Naive thymus-derived CD8-positive, alpha-beta T cell (primary cell): ENCODE measurements at regions not wholly inside any gene's neighbourhood (a gene's known extent, or its start where the extent isn't known, plus 50 kb on each side); places are given as distances from the start of the nearest gene placed in this dataset.

Source experiments
- ATAC-seq, 2 donors: fragments of 150-1000 bp; cut with Tn5 transposase in 1 of 2; sonication (Bioruptor Pico), chemical (Tn5 transposase) in 1 of 2; 1 replicate in 1 of 2; 2 replicates in 1 of 2; pipeline ENCODE4 v1.10.0; 2021; ENCODE audit warnings: mild to moderate bottlenecking in 2 of 2, moderate library complexity in 2 of 2
- POLR2A ChIA-PET: fragments of 350-600 bp; sonication (Branson Sonifier 250); formaldehyde crosslinking; loops from one replicate; lab custom pipeline; 2021; ENCODE audit warnings: antibody characterized with exemption; lab: Charles Lee
- DNase-seq, 10 donors: peaks; one replicate each; pipeline versions ENCODE4 v3.0.0 to v3.0.0-alpha.2; 2020 to 2022
- H3K27ac Mint-ChIP-seq, 10 donors: one replicate each; pipeline ENCODE4 v1.8.0; 2020 to 2022; ENCODE audit warnings: mild to moderate bottlenecking in 10 of 10, mixed read lengths in 10 of 10, moderate library complexity in 4 of 10, inconsistent platforms in 1 of 10
- H3K27me3 Mint-ChIP-seq, 5 donors: one replicate each; pipeline ENCODE4 v1.8.0; 2021 to 2022; ENCODE audit warnings: mixed read lengths in 5 of 5
- H3K36me3 Mint-ChIP-seq, 3 donors: one replicate each; pipeline ENCODE4 v1.8.0; 2020 to 2022; ENCODE audit warnings: mixed read lengths in 3 of 3, mild to moderate bottlenecking in 2 of 3, inconsistent platforms in 1 of 3
- H3K4me1 Mint-ChIP-seq, 4 donors: one replicate each; pipeline ENCODE4 v1.8.0; 2021 to 2022; ENCODE audit warnings: mixed read lengths in 4 of 4
- H3K4me3 Mint-ChIP-seq, 10 donors: one replicate each; pipeline ENCODE4 v1.8.0; 2020 to 2022; ENCODE audit warnings: mild to moderate bottlenecking in 10 of 10, mixed read lengths in 10 of 10, moderate library complexity in 6 of 10, inconsistent platforms in 1 of 10
- H3K9me3 Mint-ChIP-seq, 9 donors: one replicate each; pipeline ENCODE4 v1.8.0; 2020 to 2022; ENCODE audit warnings: mixed read lengths in 9 of 9, mild to moderate bottlenecking in 3 of 9, inconsistent platforms in 1 of 9, moderate library complexity in 1 of 9

- Mint-ChIP-seq H3K27me3 (peaks cover 0 to 26% (median 1%) of the 10 kb centered on the region in 5 donors), H3K27ac (no peak overlapping the region), H3K4me3 (no peak overlapping the region), H3K36me3 (peaks cover 0 to 12% (median 0%) of the 10 kb centered on the region in 3 donors), H3K9me3 (peaks cover 0 to 18% (median 4%) of the 10 kb centered on the region in 9 donors), H3K4me1 (no peaks in the 10 kb centered on the region)
- ATAC-seq, result no peak
- POLR2A ChIA-PET, result no interaction called here
- DNase-seq, result no peak
These were observed 73.2 kb upstream of the OPCML start for GRCh38 chr11:133605482-133605881.

- peaks cover 0 to 30% (median 9%) of the 10 kb centered on the region in 5 donors for H3K27me3 Mint-ChIP-seq
- no peaks in the 10 kb centered on the region for H3K36me3 Mint-ChIP-seq
- H3K27ac Mint-ChIP-seq, result no peak overlapping the region
- peaks cover 0 to 4% (median 0%) of the 10 kb centered on the region in 9 donors for H3K9me3 Mint-ChIP-seq
- POLR2A ChIA-PET, result no interaction called here
- DNase-seq (no peak), ATAC-seq (no peak)
- H3K4me3 Mint-ChIP-seq, result no peak overlapping the region
- H3K4me1 Mint-ChIP-seq, result no peaks in the 10 kb centered on the region
These were observed 69.3 kb upstream of the OPCML start for GRCh38 chr11:133601641-133602040.

GRCh38 chr11:133600786-133601185 is 68.5 kb upstream of the OPCML start:
- Mint-ChIP-seq H3K9me3 (peaks cover 0 to 4% (median 0%) of the 10 kb centered on the region in 9 donors), H3K4me1 (no peaks in the 10 kb centered on the region), H3K27me3 (peaks cover 0 to 37% (median 9%) of the 10 kb centered on the region in 5 donors), H3K36me3 (no peaks in the 10 kb centered on the region), H3K27ac (no peak overlapping the region), H3K4me3 (no peak overlapping the region)
- DNase-seq (no peak), ATAC-seq (no peak)
- POLR2A ChIA-PET, result no interaction called here

- H3K27me3 Mint-ChIP-seq, result peaks cover 0 to 37% (median 9%) of the 10 kb centered on the region in 5 donors
- H3K4me3 Mint-ChIP-seq, result no peak overlapping the region
- no peaks in the 10 kb centered on the region for H3K36me3 Mint-ChIP-seq
- H3K27ac Mint-ChIP-seq, result no peak overlapping the region
- ATAC-seq (no peak), DNase-seq (no peak)
- POLR2A ChIA-PET, result no interaction called here
- H3K9me3 Mint-ChIP-seq, result peaks cover 0 to 4% (median 0%) of the 10 kb centered on the region in 9 donors
- H3K4me1 Mint-ChIP-seq, result no peaks in the 10 kb centered on the region
These were observed 68.0 kb upstream of the OPCML start for GRCh38 chr11:133600306-133600705.

GRCh38 chr11:133598906-133599305 is 66.6 kb upstream of the OPCML start:
- POLR2A ChIA-PET, result no interaction called here

GRCh38 chr11:133597236-133597635 is 64.9 kb upstream of the OPCML start:
- H3K4me1 Mint-ChIP-seq, result no peaks in the 10 kb centered on the region
- H3K9me3 Mint-ChIP-seq, result peaks cover 0 to 6% (median 2%) of the 10 kb centered on the region in 9 donors
- peaks cover 0 to 31% (median 6%) of the 10 kb centered on the region in 5 donors for H3K27me3 Mint-ChIP-seq
- no peak overlapping the region for H3K27ac Mint-ChIP-seq
- POLR2A ChIA-PET, result no interaction called here
- H3K4me3 Mint-ChIP-seq, result no peak overlapping the region
- ATAC-seq (no peak), DNase-seq (no peak)
- no peaks in the 10 kb centered on the region for H3K36me3 Mint-ChIP-seq

More at GRCh38 chr11:133598906-133599305, 66.6 kb upstream of the OPCML start:
- H3K4me3 Mint-ChIP-seq, result no peak overlapping the region
- peaks cover 0 to 34% (median 6%) of the 10 kb centered on the region in 5 donors for H3K27me3 Mint-ChIP-seq
- ATAC-seq (no peak), DNase-seq (no peak)
- no peaks in the 10 kb centered on the region for H3K4me1 Mint-ChIP-seq
- no peaks in the 10 kb centered on the region for H3K36me3 Mint-ChIP-seq
- H3K27ac Mint-ChIP-seq, result no peak overlapping the region
- peaks cover 0 to 4% (median 0%) of the 10 kb centered on the region in 9 donors for H3K9me3 Mint-ChIP-seq

GRCh38 chr11:133595998-133596590 is 63.8 kb upstream of the OPCML start:
- no peaks in the 10 kb centered on the region for H3K36me3 Mint-ChIP-seq
- no peak overlapping the region for H3K27ac Mint-ChIP-seq
- H3K9me3 Mint-ChIP-seq, result peaks cover 0 to 6% (median 2%) of the 10 kb centered on the region in 9 donors

GRCh38 chr11:133593036-133593435 is 60.7 kb upstream of the OPCML start:
- no peak for ATAC-seq
- Mint-ChIP-seq H3K4me1 (no peaks in the 10 kb centered on the region), H3K27me3 (peaks cover 0 to 12% (median 1%) of the 10 kb centered on the region in 5 donors), H3K4me3 (no peak overlapping the region), H3K36me3 (no peaks in the 10 kb centered on the region), H3K27ac (no peak overlapping the region), H3K9me3 (peaks cover 0 to 9% (median 2%) of the 10 kb centered on the region in 9 donors)
- DNase-seq, result no peak
- POLR2A ChIA-PET, result no interaction called here

More at GRCh38 chr11:133595998-133596590, 63.8 kb upstream of the OPCML start:
- Mint-ChIP-seq H3K4me1 (no peaks in the 10 kb centered on the region), H3K4me3 (no peak overlapping the region), H3K27me3 (peaks cover 0 to 23% (median 1%) of the 10 kb centered on the region in 5 donors)
- DNase-seq (no peak), ATAC-seq (no peak)
- POLR2A ChIA-PET, result no interaction called here

GRCh38 chr11:133586903-133587517 is 54.7 kb upstream of the OPCML start:
- no peak overlapping the region for H3K4me3 Mint-ChIP-seq
- DNase-seq, result no peak
- H3K27ac Mint-ChIP-seq, result no peak overlapping the region
- no peaks in the 10 kb centered on the region for H3K36me3 Mint-ChIP-seq
- no peaks in the 10 kb centered on the region for H3K4me1 Mint-ChIP-seq
- POLR2A ChIA-PET, result no interaction called here
- H3K27me3 Mint-ChIP-seq, result peaks cover 0 to 4% (median 0%) of the 10 kb centered on the region in 5 donors
- peaks cover 0 to 12% (median 5%) of the 10 kb centered on the region in 9 donors for H3K9me3 Mint-ChIP-seq
- ATAC-seq, result no peak

GRCh38 chr11:133582750-133583149 is 50.4 kb upstream of the OPCML start:
- H3K36me3 Mint-ChIP-seq, result no peaks in the 10 kb centered on the region
- H3K4me1 Mint-ChIP-seq, result no peaks in the 10 kb centered on the region
- H3K9me3 Mint-ChIP-seq, result peaks cover 0 to 12% (median 2%) of the 10 kb centered on the region in 9 donors
- ATAC-seq (no peak), DNase-seq (no peak)
- no peak overlapping the region for H3K27ac Mint-ChIP-seq
- H3K27me3 Mint-ChIP-seq, result peaks cover 0 to 11% (median 4%) of the 10 kb centered on the region in 5 donors
- no peak overlapping the region for H3K4me3 Mint-ChIP-seq
- POLR2A ChIA-PET, result no interaction called here

- H3K9me3 Mint-ChIP-seq, result peaks cover 0 to 12% (median 2%) of the 10 kb centered on the region in 9 donors
- no peak for ATAC-seq
- peaks cover 0 to 11% (median 5%) of the 10 kb centered on the region in 5 donors for H3K27me3 Mint-ChIP-seq
- no peaks in the 10 kb centered on the region for H3K4me1 Mint-ChIP-seq
- POLR2A ChIA-PET, result no interaction called here
- no peak overlapping the region for H3K4me3 Mint-ChIP-seq
- no peak overlapping the region for H3K27ac Mint-ChIP-seq
- DNase-seq, result no peak
- no peaks in the 10 kb centered on the region for H3K36me3 Mint-ChIP-seq
These were observed 50.0 kb upstream of the OPCML start for GRCh38 chr11:133582326-133582725.
